A673 (cell line): ENCODE measurements at regions not wholly inside any gene's neighbourhood (a gene's known extent, or its start where the extent isn't known, plus 50 kb on each side); places are given as distances from the start of the nearest gene placed in this dataset.

ENCODE experiments used
- BruUV-seq: library from RNA; stranded (reverse); fragments of 400-500 nt; replicated peaks from 2 replicates; lab custom pipeline; 2021; lab: Mats Ljungman, UMichigan
- CTCF ChIA-PET: fragments of 300-600 bp; sonication (Branson Sonifier 250); formaldehyde crosslinking; loops from one replicate; lab custom pipeline; 2022; ENCODE audit warnings: antibody characterized with exemption; lab: Charles Lee
- POLR2A ChIA-PET: fragments of 300-600 bp; sonication (Branson Sonifier 250); formaldehyde crosslinking; loops from one replicate; lab custom pipeline; 2022; ENCODE audit warnings: antibody characterized with exemption; ENCODE audit not compliant: low non-redundant PET; lab: Charles Lee
- DNase-seq: peaks from one replicate; pipeline ENCODE4 v3.0.0-alpha.2; 2015; ENCODE audit warnings: low spot score
- H3K27ac ChIP-seq: fragments of 200-600 bp; sonication (generic); 2 replicates; pipeline ENCODE4 v1.5.1; 2016; ENCODE audit warnings: mixed run types, low read depth, mild to moderate bottlenecking, mixed read lengths, antibody characterized with exemption, low read length; ENCODE audit not compliant: poor library complexity, severe bottlenecking
- H3K27me3 ChIP-seq: fragments of 200-600 bp; sonication (generic); replicated peaks from 2 replicates; pipeline ENCODE4 v1.6.1; 2017; ENCODE audit warnings: mixed run types, low read depth, mild to moderate bottlenecking, mixed read lengths, antibody characterized with exemption, low read length; ENCODE audit not compliant: insufficient read depth, poor library complexity
- H3K36me3 ChIP-seq: fragments of 200-600 bp; sonication (generic); 2 replicates; pipeline ENCODE4 v1.6.1; 2016; ENCODE audit warnings: mixed run types, mild to moderate bottlenecking, mixed read lengths, antibody characterized with exemption, low read length; ENCODE audit not compliant: insufficient read depth, poor library complexity, severe bottlenecking
- H3K4me1 ChIP-seq: fragments of 200-600 bp; sonication (generic); 2 replicates; pipeline ENCODE4 v1.6.1; 2017; ENCODE audit warnings: mixed run types, mild to moderate bottlenecking, mixed read lengths, antibody characterized with exemption, low read length; ENCODE audit not compliant: insufficient read depth, poor library complexity, severe bottlenecking
- H3K4me3 ChIP-seq: fragments of 200-600 bp; sonication (generic); 2 replicates; pipeline ENCODE4 v1.5.1; 2016; ENCODE audit warnings: low read depth, mixed run types, mild to moderate bottlenecking, mixed read lengths, low read length; ENCODE audit not compliant: poor library complexity, severe bottlenecking
- H3K9me3 ChIP-seq: fragments of 200-600 bp; sonication (generic); 2 replicates; pipeline ENCODE4 v1.6.1; 2016; ENCODE audit warnings: mixed run types, low read depth, mild to moderate bottlenecking, mixed read lengths, antibody characterized with exemption, low read length; ENCODE audit not compliant: poor library complexity, severe bottlenecking
- CTCF ChIP-seq: fragments of 300-800, 200-600 bp; sonication (generic); conservative IDR thresholded peaks from 2 replicates; pipeline ENCODE4 v1.5.1; 2017; ENCODE audit warnings: low read depth, mild to moderate bottlenecking, antibody characterized with exemption, low read length, moderate library complexity, mixed read lengths
- EZH2 ChIP-seq: fragments of 200-600 bp; sonication (generic); IDR thresholded peaks from 2 replicates; pipeline ENCODE4 v1.6.1; 2017; ENCODE audit warnings: borderline replicate concordance, low read depth, mild to moderate bottlenecking, mixed read lengths, antibody characterized with exemption, low read length; ENCODE audit not compliant: poor library complexity, severe bottlenecking
- intact Hi-C: fragments of 100-400 bp; cut with micrococcal nuclease; formaldehyde crosslinking; loops from one replicate; pipeline ENCODE4 v1.10.0; 2022; ENCODE audit not compliant: unreplicated experiment

- BruUV-seq: no TSS peak
- DNase-seq: peak; percentile 15
- CTCF ChIA-PET: no interaction called here
These were observed 661.6 kb downstream of the QKI start for GRCh38 chr6:164075981-164076615.

GRCh38 chr6:164072240-164072666 lies 657.7 kb downstream of the QKI start:
- no peaks in the 10 kb centered on the region for H3K36me3 ChIP-seq
- CTCF ChIA-PET: no interaction called here
- BruUV-seq: no TSS peak
- TF ChIP-seq CTCF (no peak), EZH2 (no peak)
- H3K4me3 ChIP-seq: no peak overlapping the region
- H3K27me3 ChIP-seq: no peaks in the 10 kb centered on the region
- H3K4me1 ChIP-seq: no peaks in the 10 kb centered on the region
- no peaks in the 10 kb centered on the region for H3K9me3 ChIP-seq
- POLR2A ChIA-PET: no interaction called here
- H3K27ac ChIP-seq: no peak overlapping the region
- intact Hi-C loops: no loop called here
- no peak for DNase-seq

More at GRCh38 chr6:164075981-164076615, 661.6 kb downstream of the QKI start:
- intact Hi-C loops: no loop called here
- no peak overlapping the region for H3K27ac ChIP-seq
- TF ChIP-seq CTCF: no peak
- no peak for TF ChIP-seq EZH2
- no peaks in the 10 kb centered on the region for H3K27me3 ChIP-seq
- no peaks in the 10 kb centered on the region for H3K36me3 ChIP-seq
- POLR2A ChIA-PET: no interaction called here
- no peaks in the 10 kb centered on the region for H3K4me1 ChIP-seq
- H3K9me3 ChIP-seq: no peaks in the 10 kb centered on the region
- no peak overlapping the region for H3K4me3 ChIP-seq

- Histone ChIP-seq H3K4me3 (no peak overlapping the region), H3K9me3 (no peaks in the 10 kb centered on the region), H3K27me3 (no peaks in the 10 kb centered on the region), H3K4me1 (no peaks in the 10 kb centered on the region), H3K27ac (no peak overlapping the region), H3K36me3 (no peaks in the 10 kb centered on the region)
- DNase-seq: no peak
- POLR2A ChIA-PET: no interaction called here
- BruUV-seq: no TSS peak
- CTCF ChIA-PET: interaction anchor here (0.6 kb wide), 1 partner anchor 378 kb away, joined by 3 read pairs; no protein-coding TSS in a partner anchor
- intact Hi-C loops: no loop called here
- TF ChIP-seq EZH2 (no peak), CTCF (no peak)
These were observed 655.0 kb downstream of the QKI start for GRCh38 chr6:164069350-164069990.
